Keratinocyte (primary cell): ENCODE measurements at regions not wholly inside any gene's neighbourhood (a gene's known extent, or its start where the extent isn't known, plus 50 kb on each side); places are given as distances from the start of the nearest gene placed in this dataset.

Experiments used
- DNase-seq: peaks from one replicate; pipeline ENCODE4 v3.0.0-alpha.2; 2011; ENCODE audit warnings: low read depth, missing footprints, low spot score
- FAIRE-seq: peaks from 2 replicates; lab custom pipeline; 2011; peaks lifted over from hg19 to GRCh38; lab: Jason Lieb, UNC
- H2AFZ ChIP-seq: 2 replicates; pipeline ENCODE4 v1.6.0; 2012; ENCODE audit warnings: low read length, control low read depth, inconsistent platforms; ENCODE audit not compliant: control insufficient read depth
- H3K27ac ChIP-seq: 2 replicates; pipeline ENCODE4 v1.5.1; 2011; ENCODE audit warnings: low read length; ENCODE audit not compliant: control insufficient read depth, insufficient read depth
- H3K27me3 ChIP-seq: 3 replicates; pipeline ENCODE4 v1.6.0; 2011; ENCODE audit warnings: low read length; ENCODE audit not compliant: control insufficient read depth, insufficient read depth; ENCODE audit errors: extremely low read depth
- H3K36me3 ChIP-seq, 2 experiments: 2 replicates in 1 of 2; 3 replicates in 1 of 2; pipeline ENCODE4 v1.5.1; 2011; ENCODE audit warnings: low read length in 2 of 2, mild to moderate bottlenecking in 1 of 2; ENCODE audit not compliant: control insufficient read depth in 2 of 2, insufficient read depth in 2 of 2; ENCODE audit errors: extremely low read depth in 1 of 2
- H3K4me1 ChIP-seq: 3 replicates; pipeline ENCODE4 v1.5.1; 2011; ENCODE audit warnings: low read length; ENCODE audit not compliant: control insufficient read depth, insufficient read depth; ENCODE audit errors: extremely low read depth
- H3K4me2 ChIP-seq: 3 replicates; pipeline ENCODE4 v1.6.0; 2011; ENCODE audit warnings: low read depth, low read length; ENCODE audit not compliant: control insufficient read depth, insufficient read depth; ENCODE audit errors: extremely low read depth
- H3K4me3 ChIP-seq, 3 experiments: fragments of 200-600 bp in 1 of 3; sonication (generic) in 1 of 3; 2 replicates in 2 of 3; 3 replicates in 1 of 3; pipeline ENCODE4 v1.5.1; 2011 to 2016; ENCODE audit warnings: low read length in 3 of 3, mild to moderate bottlenecking in 3 of 3, control low read depth in 2 of 3, inconsistent platforms in 1 of 3, low read depth in 1 of 3, mixed read lengths in 1 of 3, mixed run types in 1 of 3, moderate library complexity in 1 of 3; ENCODE audit not compliant: control insufficient read depth in 2 of 3, insufficient read depth in 2 of 3; ENCODE audit errors: extremely low read depth in 1 of 3
- H3K79me2 ChIP-seq: 2 replicates; pipeline ENCODE4 v1.6.0; 2012; ENCODE audit warnings: low read length; ENCODE audit not compliant: control insufficient read depth, insufficient read depth
- H3K9ac ChIP-seq: 3 replicates; pipeline ENCODE4 v1.6.0; 2011; ENCODE audit warnings: low read length; ENCODE audit not compliant: control insufficient read depth, insufficient read depth; ENCODE audit errors: extremely low read depth
- H3K9me1 ChIP-seq: 3 replicates; pipeline ENCODE4 v1.6.0; 2011; ENCODE audit warnings: low read length; ENCODE audit not compliant: control insufficient read depth, insufficient read depth; ENCODE audit errors: extremely low read depth
- H3K9me3 ChIP-seq: 2 replicates; pipeline ENCODE4 v1.5.1; 2012; ENCODE audit warnings: low read depth, low read length; ENCODE audit not compliant: control insufficient read depth
- H4K20me1 ChIP-seq: 3 replicates; pipeline ENCODE4 v1.6.0; 2011; ENCODE audit warnings: low read length; ENCODE audit not compliant: control insufficient read depth, insufficient read depth; ENCODE audit errors: extremely low read depth
- CTCF ChIP-seq, 3 experiments: IDR thresholded peaks in 1 of 3; conservative IDR thresholded peaks in 1 of 3; optimal IDR thresholded peaks in 1 of 3; 2 replicates in 2 of 3; 3 replicates in 1 of 3; pipeline versions ENCODE3 to v1.5.1; 2011; ENCODE audit warnings: low read length in 3 of 3, mild to moderate bottlenecking in 3 of 3, moderate library complexity in 2 of 3, control low read depth in 1 of 3, inconsistent platforms in 1 of 3; ENCODE audit not compliant: insufficient read depth in 2 of 3; ENCODE audit errors: extremely low read depth in 1 of 3
- EZH2 ChIP-seq: IDR thresholded peaks from one replicate; pipeline ENCODE4 v1.6.1; 2012; ENCODE audit warnings: inconsistent platforms, mild to moderate bottlenecking, low read length, moderate library complexity
- dilution Hi-C: fragments of 300-500 bp; cut with MboI; formaldehyde crosslinking; loops from one replicate; pipeline ENCODE4 v1.7.0; 2020; ENCODE audit warnings: low sequenced_read_pairs; ENCODE audit not compliant: extremely low pct_ligation_motif_present

- Histone ChIP-seq H3K9me1 (no peaks in the 10 kb centered on the region), H3K79me2 (no peaks in the 10 kb centered on the region), H3K9ac (no peak overlapping the region), H3K36me3 (no peaks in the 10 kb centered on the region), H3K4me2 (no peak overlapping the region), H3K4me3 (no peak overlapping the region), H3K4me1 (no peaks in the 10 kb centered on the region), H2AFZ (no peak overlapping the region), H4K20me1 (no peaks in the 10 kb centered on the region), H3K27ac (no peak overlapping the region), H3K9me3 (no peaks in the 10 kb centered on the region), H3K27me3 (no peaks in the 10 kb centered on the region)
- TF ChIP-seq CTCF (optimal IDR thresholded peaks at IDR 0.05 in 1 of 3, IDR thresholded peaks at IDR 0.05 in 1 of 3, conservative IDR thresholded peaks at IDR 0.05 in 1 of 3; ENCODE audit: extremely low read depth in 1 of 3, insufficient read depth in 2 of 3, low read length in 3 of 3): no peak
- no peak for DNase-seq
- no peak for FAIRE-seq
- dilution Hi-C loops: no loop called here
These were observed 278.4 kb downstream of the RASEF start for GRCh38 chr9:82784589-82784988.

- Histone ChIP-seq H3K4me2 (no peak overlapping the region), H3K79me2 (no peaks in the 10 kb centered on the region), H3K27me3 (no peaks in the 10 kb centered on the region), H3K9me1 (no peaks in the 10 kb centered on the region), H3K9me3 (no peaks in the 10 kb centered on the region), H4K20me1 (no peaks in the 10 kb centered on the region), H2AFZ (no peak overlapping the region), H3K4me1 (no peaks in the 10 kb centered on the region), H3K27ac (no peak overlapping the region), H3K9ac (no peak overlapping the region), H3K4me3 (no peak overlapping the region), H3K36me3 (no peaks in the 10 kb centered on the region)
- FAIRE-seq (no peak), DNase-seq (no peak)
- no peak for TF ChIP-seq CTCF (optimal IDR thresholded peaks at IDR 0.05 in 1 of 3, IDR thresholded peaks at IDR 0.05 in 1 of 3, conservative IDR thresholded peaks at IDR 0.05 in 1 of 3; ENCODE audit: extremely low read depth in 1 of 3, insufficient read depth in 2 of 3, low read length in 3 of 3)
- TF ChIP-seq EZH2: no peak
- dilution Hi-C loops: no loop called here
These were observed 273.7 kb downstream of the RASEF start for GRCh38 chr9:82789155-82789824.
